ENCODE measurements at regions not wholly inside any gene's neighbourhood (a gene's known extent, or its start where the extent isn't known, plus 50 kb on each side); places are given as distances from the start of the nearest gene placed in this dataset.

DNA sequence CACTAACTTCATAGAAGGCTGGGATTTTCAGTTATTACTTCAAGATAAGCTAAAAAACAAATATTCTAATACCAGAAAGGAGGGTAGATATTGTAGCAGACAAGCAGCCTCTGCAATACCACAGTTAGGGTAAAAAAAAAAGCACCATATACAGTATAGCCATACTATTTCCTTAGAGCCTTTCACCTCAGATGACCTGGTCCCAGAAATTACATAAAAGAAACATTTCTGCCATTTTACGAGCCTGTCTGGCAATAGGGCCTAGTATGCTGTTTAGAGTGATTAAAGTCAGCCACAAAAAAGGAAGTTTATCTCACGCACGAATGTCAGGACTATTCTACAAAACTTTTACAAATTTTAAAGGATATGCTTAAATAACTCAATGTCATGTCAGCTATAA is 1016.6 kb downstream of the PLOD2 start:
- TF ChIP-seq POLR2A (IDR thresholded peaks at IDR 0.05), result no peak
- TF ChIP-seq, protein P1, sequence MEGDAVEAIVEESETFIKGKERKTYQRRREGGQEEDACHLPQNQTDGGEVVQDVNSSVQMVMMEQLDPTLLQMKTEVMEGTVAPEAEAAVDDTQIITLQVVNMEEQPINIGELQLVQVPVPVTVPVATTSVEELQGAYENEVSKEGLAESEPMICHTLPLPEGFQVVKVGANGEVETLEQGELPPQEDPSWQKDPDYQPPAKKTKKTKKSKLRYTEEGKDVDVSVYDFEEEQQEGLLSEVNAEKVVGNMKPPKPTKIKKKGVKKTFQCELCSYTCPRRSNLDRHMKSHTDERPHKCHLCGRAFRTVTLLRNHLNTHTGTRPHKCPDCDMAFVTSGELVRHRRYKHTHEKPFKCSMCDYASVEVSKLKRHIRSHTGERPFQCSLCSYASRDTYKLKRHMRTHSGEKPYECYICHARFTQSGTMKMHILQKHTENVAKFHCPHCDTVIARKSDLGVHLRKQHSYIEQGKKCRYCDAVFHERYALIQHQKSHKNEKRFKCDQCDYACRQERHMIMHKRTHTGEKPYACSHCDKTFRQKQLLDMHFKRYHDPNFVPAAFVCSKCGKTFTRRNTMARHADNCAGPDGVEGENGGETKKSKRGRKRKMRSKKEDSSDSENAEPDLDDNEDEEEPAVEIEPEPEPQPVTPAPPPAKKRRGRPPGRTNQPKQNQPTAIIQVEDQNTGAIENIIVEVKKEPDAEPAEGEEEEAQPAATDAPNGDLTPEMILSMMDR (IDR thresholded peaks at IDR 0.05), result no peak

Measured in lower leg skin (tissue), 3 donors.